22Rv1 (cell line): ENCODE measurements at regions not wholly inside any gene's neighbourhood (a gene's known extent, or its start where the extent isn't known, plus 50 kb on each side); places are given as distances from the start of the nearest gene placed in this dataset.
"Not testable (repeated sequence)": the region's sequence is repeated elsewhere in the genome, so short reads cannot be mapped to it uniquely, and the experiment has no call there.

Source experiments
- H3K27ac ChIP-seq: fragments of 450-650 bp; 2 replicates; pipeline ENCODE4 v1.5.1; 2017
- ZFX ChIP-seq: fragments of 450-650 bp; IDR thresholded peaks from 2 replicates; pipeline ENCODE4 v1.6.1; 2017; ENCODE audit warnings: antibody characterized with exemption, borderline replicate concordance
- TF ChIP-seq, protein P1 (sequence below): fragments of 450-650 bp; IDR thresholded peaks from 2 replicates; pipeline ENCODE4 v1.5.1; 2017; ENCODE audit warnings: mild to moderate bottlenecking

- TF ChIP-seq ZFX = no peak
- TF ChIP-seq, protein P1, sequence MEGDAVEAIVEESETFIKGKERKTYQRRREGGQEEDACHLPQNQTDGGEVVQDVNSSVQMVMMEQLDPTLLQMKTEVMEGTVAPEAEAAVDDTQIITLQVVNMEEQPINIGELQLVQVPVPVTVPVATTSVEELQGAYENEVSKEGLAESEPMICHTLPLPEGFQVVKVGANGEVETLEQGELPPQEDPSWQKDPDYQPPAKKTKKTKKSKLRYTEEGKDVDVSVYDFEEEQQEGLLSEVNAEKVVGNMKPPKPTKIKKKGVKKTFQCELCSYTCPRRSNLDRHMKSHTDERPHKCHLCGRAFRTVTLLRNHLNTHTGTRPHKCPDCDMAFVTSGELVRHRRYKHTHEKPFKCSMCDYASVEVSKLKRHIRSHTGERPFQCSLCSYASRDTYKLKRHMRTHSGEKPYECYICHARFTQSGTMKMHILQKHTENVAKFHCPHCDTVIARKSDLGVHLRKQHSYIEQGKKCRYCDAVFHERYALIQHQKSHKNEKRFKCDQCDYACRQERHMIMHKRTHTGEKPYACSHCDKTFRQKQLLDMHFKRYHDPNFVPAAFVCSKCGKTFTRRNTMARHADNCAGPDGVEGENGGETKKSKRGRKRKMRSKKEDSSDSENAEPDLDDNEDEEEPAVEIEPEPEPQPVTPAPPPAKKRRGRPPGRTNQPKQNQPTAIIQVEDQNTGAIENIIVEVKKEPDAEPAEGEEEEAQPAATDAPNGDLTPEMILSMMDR = no peak
- H3K27ac ChIP-seq = peak overlapping the region; percentile 86
Observed at GRCh38 chr2:36163520-36164254, 191.9 kb upstream of the CRIM1 start.

- not testable (repeated sequence) for H3K27ac ChIP-seq
Observed at GRCh38 chr2:36157093-36157492, 198.5 kb upstream of the CRIM1 start.

DNA sequence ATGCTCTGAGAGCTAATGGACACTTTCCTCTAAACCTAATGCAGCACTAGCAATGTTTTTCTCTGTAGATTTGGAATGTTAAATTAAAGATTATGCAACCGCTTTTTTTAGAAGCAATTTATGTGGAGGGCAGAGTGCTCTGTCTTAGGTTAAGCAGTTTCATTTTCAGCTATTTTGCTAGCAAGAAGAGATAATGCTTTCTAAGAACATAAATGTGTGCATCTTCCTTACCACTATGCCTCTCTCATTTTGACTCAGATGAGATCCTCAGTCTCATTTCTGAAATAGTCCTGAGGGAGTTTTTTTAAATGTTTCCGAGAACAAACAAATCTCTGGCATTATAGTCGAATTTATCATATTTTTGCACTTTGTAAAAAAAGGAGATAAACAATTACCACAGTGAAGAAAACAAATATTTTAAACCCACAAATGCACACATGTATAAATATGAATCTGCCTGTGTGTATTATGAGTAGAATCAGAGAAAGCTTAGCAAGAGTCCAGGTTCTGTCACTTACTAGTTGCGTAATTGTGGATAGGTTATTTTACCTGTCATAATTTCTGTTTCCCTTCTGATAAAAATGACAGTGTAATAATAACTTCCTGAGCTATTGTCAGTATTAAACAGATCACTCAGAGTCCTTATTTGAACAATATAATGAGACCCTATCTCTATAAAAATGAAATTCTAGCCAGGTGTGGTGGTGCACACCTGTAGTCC is 207.7 kb upstream of the CRIM1 start:
- H3K27ac ChIP-seq = no peak overlapping the region
- TF ChIP-seq, protein P1 = no peak
- no peak for TF ChIP-seq ZFX

GRCh38 chr2:36146765-36147164 is 208.8 kb upstream of the CRIM1 start:
- no peak for TF ChIP-seq ZFX
- TF ChIP-seq, protein P1 = no peak
- no peak overlapping the region for H3K27ac ChIP-seq

GRCh38 chr2:36140391-36140790 is 215.2 kb upstream of the CRIM1 start:
- H3K27ac ChIP-seq = no peak overlapping the region
- TF ChIP-seq, protein P1 = no peak
- TF ChIP-seq ZFX = no peak

GRCh38 chr2:36137612-36138011 is 218.0 kb upstream of the CRIM1 start:
- no peak for TF ChIP-seq ZFX
- TF ChIP-seq, protein P1 = no peak
- no peak overlapping the region for H3K27ac ChIP-seq

- TF ChIP-seq ZFX = no peak
- TF ChIP-seq, protein P1 = no peak
- no peak overlapping the region for H3K27ac ChIP-seq
Observed at GRCh38 chr2:36134281-36134680, 221.3 kb upstream of the CRIM1 start.
